T-helper 1 cell treated with Interleukin-12 subunit alpha and Interleukin-12 subunit beta and Interleukin-4 antibody, amounts not matched to agents 30 ng/mL and 1 ng/mL, for 36 hours (primary cell): ENCODE measurements at regions not wholly inside any gene's neighbourhood (a gene's known extent, or its start where the extent isn't known, plus 50 kb on each side); places are given as distances from the start of the nearest gene placed in this dataset.

Experiments
- intact Hi-C: fragments of 100-400 bp; cut with micrococcal nuclease; formaldehyde crosslinking; loops from one replicate; pipeline ENCODE4 v1.15.1; 2024

- intact Hi-C loops, result loop anchor here (5.0 kb wide), 1 partner anchor 704 kb away; no protein-coding TSS in a partner anchor
Observed at GRCh38 chr2:12303181-12304030, 413.3 kb upstream of the TRIB2 start.

DNA sequence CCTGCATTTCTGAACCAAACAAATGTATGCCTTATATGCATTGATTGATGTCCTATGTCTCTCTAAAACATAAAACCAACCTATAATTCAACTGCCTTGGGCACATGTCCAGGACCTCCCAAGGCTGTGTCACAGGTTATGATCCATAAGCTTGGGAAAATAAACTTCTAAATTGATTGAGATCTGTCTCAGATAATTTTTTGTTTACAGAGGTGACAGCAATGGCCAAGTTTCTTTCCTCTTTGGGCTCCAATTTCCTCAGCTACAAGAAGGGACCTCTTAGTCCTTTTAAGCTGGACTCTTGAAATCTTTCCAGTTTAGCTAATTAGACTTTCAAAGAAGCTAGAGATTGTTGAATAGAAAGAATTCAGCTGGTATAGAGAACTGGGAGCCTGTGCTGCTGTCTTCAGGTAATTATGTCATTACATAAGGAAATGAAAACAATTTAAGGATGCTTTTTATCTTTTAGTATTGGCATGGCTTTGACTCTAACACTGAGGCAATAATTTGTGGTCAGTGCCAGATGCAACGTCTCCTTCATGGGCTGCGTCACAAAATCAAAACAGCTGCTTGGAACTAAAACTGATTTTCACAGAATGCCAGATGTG is 412.1 kb upstream of the TRIB2 start:
- intact Hi-C loops, result loop anchor here (5.0 kb wide), 1 partner anchor 703 kb away; no protein-coding TSS in a partner anchor

GRCh38 chr2:12305931-12306330 is 410.8 kb upstream of the TRIB2 start:
- intact Hi-C loops, result no loop called here

- intact Hi-C loops, result no loop called here
Observed at GRCh38 chr2:12310399-12310798, 406.3 kb upstream of the TRIB2 start.

DNA sequence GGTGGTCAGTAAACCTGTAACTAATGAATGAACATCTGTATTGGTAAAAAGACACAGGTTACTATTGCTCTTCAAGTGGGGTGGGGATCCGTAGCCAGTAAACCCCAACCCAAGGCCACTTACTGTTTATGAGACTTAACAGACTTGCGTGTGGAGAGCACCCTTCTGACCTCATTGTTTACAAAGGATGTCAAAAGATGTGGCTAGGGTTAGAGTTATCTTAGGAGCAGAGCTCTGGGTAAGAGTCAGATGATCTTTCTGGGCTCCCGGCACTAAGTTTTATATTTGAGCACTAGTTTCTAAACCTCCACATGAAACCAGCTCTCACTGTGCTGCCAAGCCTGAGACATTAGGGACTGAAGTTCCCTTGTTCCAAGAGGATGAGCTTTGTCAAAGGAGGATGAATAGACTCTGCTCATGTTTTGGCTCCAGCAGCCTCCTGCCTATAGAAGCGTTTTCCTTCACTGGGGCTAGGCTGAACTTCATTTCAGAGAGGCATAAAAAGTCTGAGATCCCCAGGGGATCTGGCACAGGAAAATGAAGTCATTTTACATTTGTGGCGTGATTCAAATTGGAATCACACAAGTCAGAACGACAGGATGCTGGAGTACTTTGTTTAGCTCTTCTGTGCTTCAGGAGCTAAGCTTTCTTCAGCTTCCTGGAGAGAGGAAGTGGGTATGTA is 403.1 kb upstream of the TRIB2 start:
- intact Hi-C loops, result no loop called here

DNA sequence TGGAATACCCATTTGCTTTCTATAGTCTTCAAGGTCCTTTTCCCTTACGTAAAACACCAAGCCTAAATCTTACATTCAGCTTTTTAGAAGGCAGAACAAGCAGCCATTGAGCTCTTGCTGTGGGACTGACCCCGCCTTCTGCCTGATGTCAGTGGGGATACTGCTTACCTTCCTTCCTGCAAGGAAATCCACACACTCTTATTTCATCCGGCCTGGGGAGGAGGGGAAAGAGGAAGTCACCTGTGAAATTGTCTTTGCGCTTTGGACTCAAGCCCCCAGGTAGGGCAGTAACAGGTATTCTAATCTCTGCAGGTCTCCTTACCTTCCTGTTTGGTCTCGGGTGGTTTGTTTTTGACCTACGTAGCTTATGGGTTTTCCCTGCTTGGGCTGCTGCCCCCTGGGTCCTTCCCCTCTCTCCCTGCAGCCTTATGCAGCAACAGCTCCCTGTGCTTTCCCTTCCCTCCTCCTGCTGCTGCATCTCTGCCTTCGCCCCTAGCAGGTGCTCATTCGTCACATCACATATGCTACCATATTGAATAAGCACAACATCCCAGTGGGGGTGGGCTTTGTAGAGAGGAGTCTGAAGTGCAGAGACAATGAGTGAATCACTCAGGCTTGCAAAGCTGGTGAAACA is 402.5 kb upstream of the TRIB2 start:
- intact Hi-C loops, result no loop called here

- intact Hi-C loops, result loop anchor here (5.0 kb wide), 1 partner anchor 448 kb away; no protein-coding TSS in a partner anchor
Observed at GRCh38 chr2:12315224-12315623, 401.5 kb upstream of the TRIB2 start.

DNA sequence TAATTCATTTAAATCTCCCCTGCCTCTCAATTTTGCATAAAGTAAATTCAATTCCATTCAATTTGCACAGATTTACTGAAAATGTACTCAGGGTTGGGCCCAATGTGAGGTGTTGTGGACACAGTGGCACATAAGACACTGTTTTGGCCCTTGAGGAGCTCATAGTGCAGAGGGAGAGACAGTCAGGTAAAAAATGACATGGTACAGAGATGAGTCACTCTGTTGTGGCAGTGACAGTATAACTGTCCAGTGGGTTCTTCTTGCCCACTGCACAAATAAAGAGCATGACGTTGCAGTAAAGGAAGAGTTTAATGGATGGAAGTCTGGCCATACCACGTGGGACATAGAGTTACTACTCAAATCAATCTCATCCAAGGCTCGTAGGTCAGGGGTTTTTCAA is 400.3 kb upstream of the TRIB2 start:
- intact Hi-C loops, result loop anchor here (5.0 kb wide), 1 partner anchor 449 kb away; no protein-coding TSS in a partner anchor

DNA sequence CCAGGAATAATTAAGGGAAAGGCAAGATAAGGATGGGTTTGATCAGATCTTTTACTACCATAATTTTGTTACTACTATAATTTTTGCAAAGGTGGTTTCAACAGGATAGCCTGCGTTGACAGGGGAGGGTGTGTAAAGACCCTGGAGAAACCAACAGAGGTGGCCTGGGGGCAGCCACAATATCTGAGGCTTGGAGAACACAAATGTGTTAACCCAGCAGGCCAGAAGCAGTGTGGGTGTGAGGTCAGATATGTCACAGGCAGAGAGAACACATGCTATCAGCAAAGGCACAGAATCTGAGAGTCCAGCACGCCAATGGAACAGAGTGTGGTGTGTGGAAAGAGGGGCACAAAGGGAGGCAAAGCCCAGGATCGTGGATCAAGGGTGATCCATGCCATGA is 399.4 kb upstream of the TRIB2 start:
- intact Hi-C loops, result loop anchor here (5.0 kb wide), 1 partner anchor 450 kb away; no protein-coding TSS in a partner anchor

DNA sequence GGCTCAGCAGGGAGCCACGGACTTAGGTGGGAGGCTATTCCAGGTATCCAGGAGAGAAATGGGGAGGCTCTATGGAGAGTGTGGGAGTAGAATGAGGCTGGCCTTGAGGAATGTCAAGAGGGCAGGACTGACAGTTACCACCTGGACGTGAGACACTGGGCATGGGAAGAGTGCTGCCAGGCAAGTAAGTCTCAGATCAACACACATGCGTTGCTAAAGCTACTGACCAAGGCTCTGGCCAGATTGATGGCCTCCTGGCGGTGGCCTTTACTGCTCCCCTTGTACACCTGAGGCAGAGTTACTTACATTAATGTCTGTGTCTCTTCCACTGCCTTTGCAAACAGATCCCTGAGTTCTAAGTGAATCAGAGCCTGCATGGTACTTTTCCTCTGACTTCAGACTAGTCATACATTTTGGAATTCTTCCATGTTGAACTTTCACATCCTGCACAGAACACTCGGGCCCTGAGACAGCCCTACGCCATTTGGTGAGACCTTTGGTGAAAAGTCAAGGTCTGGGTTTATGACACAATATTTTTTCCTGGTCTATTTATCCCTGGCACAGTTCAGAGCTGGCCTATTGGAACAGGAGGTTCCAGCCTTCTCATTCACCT is 398.8 kb upstream of the TRIB2 start:
- intact Hi-C loops, result loop anchor here (5.0 kb wide), 1 partner anchor 451 kb away; no protein-coding TSS in a partner anchor

GRCh38 chr2:12318427-12319057 is 398.2 kb upstream of the TRIB2 start:
- intact Hi-C loops, result loop anchor here (5.0 kb wide), 1 partner anchor 451 kb away; no protein-coding TSS in a partner anchor

DNA sequence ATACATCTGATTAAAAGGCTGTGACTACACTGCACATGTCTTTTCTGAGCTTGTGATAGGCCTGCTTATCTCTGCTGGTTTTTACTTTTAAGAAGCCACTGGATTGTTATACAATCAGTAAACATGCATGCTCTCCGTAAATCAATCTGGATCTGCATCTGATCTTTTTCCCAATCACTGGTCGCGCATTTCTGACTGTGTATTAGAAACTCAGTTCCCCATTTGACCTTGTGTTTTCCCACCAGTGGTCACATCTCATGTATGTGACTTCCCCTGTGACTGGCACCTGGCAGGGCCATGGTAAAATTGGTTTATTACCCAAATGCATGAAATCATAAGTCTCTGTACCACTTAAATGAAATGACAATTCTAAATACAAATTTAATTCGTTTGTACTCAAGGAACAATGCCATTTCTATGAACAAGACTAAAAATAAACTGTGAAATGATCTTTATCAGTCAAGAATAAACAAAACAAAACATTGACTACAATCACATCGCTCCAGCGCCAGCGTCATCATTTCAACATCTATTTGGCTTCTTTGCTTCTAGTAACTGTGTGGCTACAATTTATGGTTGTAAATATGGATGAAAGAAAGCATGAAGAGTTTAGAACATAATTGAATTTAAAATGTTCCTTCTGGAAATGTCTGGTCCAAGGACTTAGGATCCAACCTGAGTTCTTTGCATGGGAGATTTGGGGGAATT is 396.6 kb upstream of the TRIB2 start:
- intact Hi-C loops, result no loop called here

DNA sequence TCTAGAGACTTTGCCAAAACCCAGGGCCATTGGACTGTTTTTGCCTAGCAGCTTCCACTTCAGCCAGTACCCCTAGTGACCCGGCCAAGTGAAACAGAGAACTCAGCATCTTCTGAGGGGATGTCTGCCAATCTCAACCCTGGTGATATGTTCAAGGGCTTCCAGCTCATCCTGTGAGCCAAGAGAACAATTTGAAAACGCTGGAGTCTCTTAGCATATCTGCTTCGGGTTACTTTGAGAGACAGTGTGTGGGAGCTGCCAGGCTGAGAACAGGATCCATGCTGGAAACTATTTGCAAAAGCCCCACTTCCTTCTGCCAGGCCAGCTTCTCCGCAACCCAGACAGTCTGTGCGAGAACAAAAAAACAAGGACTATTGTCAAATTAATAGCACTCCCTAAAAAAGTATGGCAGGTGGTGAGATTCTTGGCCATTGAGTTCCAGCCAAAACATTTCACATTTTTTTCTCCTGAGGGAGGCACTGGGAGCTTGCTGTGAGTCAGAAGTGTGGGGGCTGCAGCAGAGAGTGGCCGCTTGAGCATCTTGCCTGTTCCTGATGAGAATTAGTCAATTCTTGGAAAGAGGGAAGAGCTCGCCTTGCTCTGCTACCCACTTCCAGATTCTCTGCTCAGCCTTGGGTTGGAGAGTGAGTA is 395.6 kb upstream of the TRIB2 start:
- intact Hi-C loops, result no loop called here

- intact Hi-C loops, result no loop called here
Observed at GRCh38 chr2:12321886-12322285, 394.9 kb upstream of the TRIB2 start.

DNA sequence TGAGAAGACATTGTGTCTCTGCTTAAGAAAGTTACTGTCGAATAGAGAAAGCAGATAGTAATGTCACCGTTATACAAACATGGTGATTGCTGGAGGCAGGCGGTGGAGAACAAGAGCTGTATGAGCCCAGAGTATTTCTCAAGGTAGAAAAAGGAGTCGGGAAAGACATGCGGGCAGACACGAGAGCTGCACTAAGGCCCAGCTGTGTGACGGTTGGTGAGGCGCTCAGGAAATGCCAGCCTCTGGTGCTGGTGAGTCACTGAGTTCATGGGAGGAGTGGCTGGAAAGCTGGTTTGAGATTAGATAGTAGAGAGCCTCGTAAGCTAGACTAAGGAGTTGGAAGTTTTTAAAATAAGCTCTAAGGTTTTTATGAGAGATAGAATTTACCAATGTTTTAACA is 390.9 kb upstream of the TRIB2 start:
- intact Hi-C loops, result loop anchor here (1.0 kb wide), 1 partner anchor 462 kb away; no protein-coding TSS in a partner anchor

DNA sequence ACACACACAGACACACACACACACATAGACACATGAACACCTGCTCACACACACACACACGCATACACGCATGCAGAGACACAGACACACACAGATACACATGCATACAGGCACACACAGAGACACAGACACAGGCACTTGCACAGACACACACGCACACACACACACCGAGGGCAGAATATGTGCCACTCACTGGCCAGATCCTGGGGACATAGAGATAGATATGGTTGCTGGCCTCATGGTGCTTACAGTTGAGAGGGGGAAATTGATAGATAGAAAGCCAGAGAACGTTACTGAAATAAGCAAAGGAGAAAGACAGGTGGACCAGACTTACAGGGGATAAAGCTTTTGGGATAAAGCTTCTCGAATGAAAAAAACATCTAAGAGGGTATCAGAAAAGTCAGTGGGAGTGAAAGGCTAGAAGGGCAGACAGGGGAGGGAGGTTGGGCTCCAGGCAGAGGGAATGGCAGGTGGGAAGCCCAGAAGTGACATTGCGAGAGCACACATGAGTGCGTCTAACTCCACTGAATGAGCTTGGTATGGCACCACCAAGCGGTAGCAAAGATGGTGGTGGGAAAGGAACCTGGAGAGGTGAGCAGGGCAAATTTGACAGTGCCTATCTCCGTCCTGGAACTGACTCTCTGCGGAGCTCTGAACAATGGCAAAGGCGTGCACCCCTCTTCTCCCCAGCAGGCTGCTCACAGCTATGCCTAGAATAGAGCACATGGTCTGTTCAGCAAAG is 390.1 kb upstream of the TRIB2 start:
- intact Hi-C loops, result loop anchor here (1.0 kb wide), 1 partner anchor 462 kb away; no protein-coding TSS in a partner anchor

- intact Hi-C loops, result no loop called here
Observed at GRCh38 chr2:12330916-12331315, 385.8 kb upstream of the TRIB2 start.

GRCh38 chr2:12331698-12332097 is 385.0 kb upstream of the TRIB2 start:
- intact Hi-C loops, result no loop called here
